GM06990 (cell line): ENCODE measurements at regions not wholly inside any gene's neighbourhood (a gene's known extent, or its start where the extent isn't known, plus 50 kb on each side); places are given as distances from the start of the nearest gene placed in this dataset.

Source experiments
- DNase-seq: peaks from one replicate; pipeline ENCODE4 v3.0.0-alpha.2; 2011; ENCODE audit not compliant: insufficient read length; ENCODE audit errors: extremely low read depth
- H3K27me3 ChIP-seq: replicated peaks from 2 replicates; pipeline ENCODE4 v1.6.0; 2011; ENCODE audit warnings: low read length; ENCODE audit not compliant: control insufficient read depth, insufficient read depth
- H3K36me3 ChIP-seq: 2 replicates; pipeline ENCODE4 v1.5.1; 2011; ENCODE audit warnings: low read length; ENCODE audit not compliant: control insufficient read depth, insufficient read depth
- H3K4me3 ChIP-seq: replicated peaks from 2 replicates; pipeline ENCODE4 v1.5.1; 2011; ENCODE audit warnings: low read depth, mild to moderate bottlenecking, control low read depth, low read length
- TF ChIP-seq, protein P1 (sequence below): IDR thresholded peaks from 2 replicates; pipeline ENCODE4 v1.5.1; 2011; ENCODE audit warnings: low read length, control low read depth, mild to moderate bottlenecking, inconsistent platforms; ENCODE audit not compliant: insufficient read depth, poor library complexity, severe bottlenecking

DNA sequence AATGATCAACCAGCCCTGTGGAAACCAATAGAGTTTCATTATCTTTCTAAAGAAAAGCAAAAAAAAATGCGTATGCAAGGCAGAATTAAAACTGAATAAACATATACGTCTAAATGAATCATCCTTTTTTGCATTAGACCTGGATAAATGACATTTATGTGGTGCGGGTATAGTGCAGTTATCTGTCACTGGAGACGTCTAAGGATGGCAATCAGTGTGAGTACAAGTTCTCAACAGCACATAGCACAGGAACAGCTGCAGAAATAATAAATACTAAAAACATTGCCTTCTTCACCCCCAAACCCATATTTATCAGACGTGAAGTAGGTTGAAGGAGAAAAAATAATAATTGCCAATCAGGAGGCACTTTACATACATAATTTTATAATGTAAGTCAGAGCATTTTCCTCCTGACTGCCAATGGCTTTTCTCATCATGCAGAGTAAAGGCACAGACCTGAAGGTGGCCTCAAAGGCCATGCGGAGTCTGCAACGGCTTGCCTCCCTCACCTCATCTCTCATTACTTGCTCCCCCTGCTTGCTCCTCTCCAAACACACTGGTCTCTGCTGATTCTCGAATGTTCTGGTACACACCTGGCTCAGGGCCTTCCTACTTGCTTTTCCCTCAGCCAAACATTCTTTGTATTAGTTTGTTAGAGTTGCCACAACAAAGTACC lies 574.7 kb upstream of the PLXNA2 start:
- TF ChIP-seq, protein P1, sequence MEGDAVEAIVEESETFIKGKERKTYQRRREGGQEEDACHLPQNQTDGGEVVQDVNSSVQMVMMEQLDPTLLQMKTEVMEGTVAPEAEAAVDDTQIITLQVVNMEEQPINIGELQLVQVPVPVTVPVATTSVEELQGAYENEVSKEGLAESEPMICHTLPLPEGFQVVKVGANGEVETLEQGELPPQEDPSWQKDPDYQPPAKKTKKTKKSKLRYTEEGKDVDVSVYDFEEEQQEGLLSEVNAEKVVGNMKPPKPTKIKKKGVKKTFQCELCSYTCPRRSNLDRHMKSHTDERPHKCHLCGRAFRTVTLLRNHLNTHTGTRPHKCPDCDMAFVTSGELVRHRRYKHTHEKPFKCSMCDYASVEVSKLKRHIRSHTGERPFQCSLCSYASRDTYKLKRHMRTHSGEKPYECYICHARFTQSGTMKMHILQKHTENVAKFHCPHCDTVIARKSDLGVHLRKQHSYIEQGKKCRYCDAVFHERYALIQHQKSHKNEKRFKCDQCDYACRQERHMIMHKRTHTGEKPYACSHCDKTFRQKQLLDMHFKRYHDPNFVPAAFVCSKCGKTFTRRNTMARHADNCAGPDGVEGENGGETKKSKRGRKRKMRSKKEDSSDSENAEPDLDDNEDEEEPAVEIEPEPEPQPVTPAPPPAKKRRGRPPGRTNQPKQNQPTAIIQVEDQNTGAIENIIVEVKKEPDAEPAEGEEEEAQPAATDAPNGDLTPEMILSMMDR: no peak
- H3K27me3 ChIP-seq: no peaks in the 10 kb centered on the region; the same call in 1 of the 2 replicates
- no peak for DNase-seq
- no peaks in the 10 kb centered on the region for H3K36me3 ChIP-seq
- H3K4me3 ChIP-seq: no peak overlapping the region

DNA sequence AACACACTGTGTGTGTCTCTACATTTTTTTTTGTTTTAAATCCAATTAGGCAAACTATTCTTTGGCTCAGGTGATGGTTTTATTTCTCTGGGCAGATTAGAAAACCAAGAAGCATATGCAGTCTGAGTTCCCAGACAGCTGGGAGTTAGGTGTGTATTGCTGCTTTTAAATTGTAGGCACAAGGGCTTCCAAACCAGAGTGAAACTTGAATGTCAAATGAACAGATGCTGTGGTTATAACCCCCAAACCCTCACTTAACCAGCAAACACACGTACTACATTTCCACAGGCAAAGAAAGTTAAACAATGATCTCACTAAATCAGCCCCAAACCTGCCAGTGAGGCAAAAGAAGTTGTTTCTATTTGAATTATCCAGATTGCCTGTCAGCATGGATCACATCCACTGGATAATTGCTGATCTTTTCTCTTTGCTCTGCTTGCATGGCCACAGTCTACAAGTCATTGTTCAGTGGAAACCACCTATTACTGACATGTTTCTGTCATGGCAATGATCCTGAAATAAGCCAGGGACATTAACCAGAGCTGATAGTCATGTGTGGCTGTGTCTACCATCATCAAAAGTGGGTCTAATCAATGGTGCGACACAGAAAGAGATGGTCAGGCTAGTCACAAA lies 576.5 kb upstream of the PLXNA2 start:
- TF ChIP-seq, protein P1: no peak
- Histone ChIP-seq H3K36me3 (no peaks in the 10 kb centered on the region), H3K27me3 (no peaks in the 10 kb centered on the region; the same call in 1 of the 2 replicates), H3K4me3 (no peak overlapping the region)
- DNase-seq: peak; percentile 1

DNA sequence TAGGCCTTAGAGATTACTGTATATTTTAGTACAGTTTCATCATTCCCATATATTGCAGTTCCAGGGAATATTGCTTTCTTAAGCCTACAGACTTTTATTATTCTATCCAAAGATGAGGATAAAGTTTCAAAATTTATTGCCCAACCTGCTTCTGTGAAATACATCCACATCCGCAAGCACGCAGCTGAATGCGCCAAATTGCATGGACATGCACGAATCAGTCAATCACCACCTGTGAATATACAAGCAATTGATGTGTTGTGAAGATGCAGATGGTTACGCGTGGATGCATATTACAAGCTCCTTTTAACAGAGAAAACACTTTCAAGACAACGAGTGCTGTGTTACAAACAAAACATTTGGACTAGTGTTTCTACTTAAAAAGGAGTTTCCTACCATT lies 577.8 kb upstream of the PLXNA2 start:
- TF ChIP-seq, protein P1: no peak
- no peaks in the 10 kb centered on the region for H3K36me3 ChIP-seq
- DNase-seq: no peak
- H3K27me3 ChIP-seq: no peaks in the 10 kb centered on the region; the same call in 1 of the 2 replicates
- no peak overlapping the region for H3K4me3 ChIP-seq

DNA sequence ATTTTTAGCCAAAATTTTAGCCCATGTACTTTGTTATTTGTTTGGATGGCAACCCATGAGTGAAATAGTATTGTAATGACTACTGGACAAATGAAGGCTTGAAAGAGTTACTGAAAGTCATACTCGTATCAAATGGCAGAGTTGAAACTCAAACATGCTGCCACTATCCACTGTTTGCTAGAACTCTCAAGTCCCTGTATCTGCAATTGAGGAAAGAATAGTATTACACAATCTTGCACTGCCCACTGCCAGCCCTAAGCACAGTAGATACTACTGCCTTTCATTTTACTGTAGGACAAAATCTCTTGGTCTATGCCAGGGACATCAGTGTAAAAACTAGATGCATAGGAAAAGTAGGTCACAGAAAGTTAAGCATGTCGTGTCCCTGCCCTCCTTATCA lies 581.1 kb upstream of the PLXNA2 start:
- TF ChIP-seq, protein P1: no peak
- no peak overlapping the region for H3K4me3 ChIP-seq
- no peak for DNase-seq
- H3K27me3 ChIP-seq: no peaks in the 10 kb centered on the region; the same call in 1 of the 2 replicates
- H3K36me3 ChIP-seq: no peaks in the 10 kb centered on the region

DNA sequence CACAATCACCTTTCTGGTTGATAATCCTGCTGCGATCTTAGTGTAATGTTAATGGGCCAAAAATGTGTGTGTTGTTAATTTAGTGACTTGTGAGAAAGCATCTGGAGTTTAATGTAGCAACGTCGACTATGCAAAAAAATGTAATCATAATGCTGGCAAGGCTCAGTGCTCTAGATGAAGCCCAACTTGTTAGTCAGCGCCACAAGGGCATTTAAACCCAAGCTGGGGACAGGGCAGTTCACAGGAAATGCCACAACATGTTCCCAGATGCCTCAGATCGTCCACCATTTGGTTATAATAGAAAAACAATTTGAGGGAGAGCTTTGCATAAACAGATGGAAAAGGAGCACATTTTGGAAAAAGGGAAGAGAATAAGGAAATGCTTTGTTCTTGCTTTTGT lies 585.4 kb upstream of the PLXNA2 start:
- TF ChIP-seq, protein P1: no peak
- DNase-seq: no peak
- Histone ChIP-seq H3K27me3 (no peaks in the 10 kb centered on the region; the same call in 1 of the 2 replicates), H3K4me3 (no peak overlapping the region), H3K36me3 (no peaks in the 10 kb centered on the region)
